Adrenal gland (tissue), 5 donors: ENCODE measurements at regions not wholly inside any gene's neighbourhood (a gene's known extent, or its start where the extent isn't known, plus 50 kb on each side); places are given as distances from the start of the nearest gene placed in this dataset.

Source experiments
- POLR2A ChIP-seq, 2 donors: fragments of 450-650 bp; IDR thresholded peaks; one replicate each; pipeline ENCODE4 v1.6.1; 2017; ENCODE audit warnings: antibody characterized with exemption in 2 of 2, mild to moderate bottlenecking in 2 of 2, moderate library complexity in 1 of 2
- TF ChIP-seq, protein P1 (sequence below), 6 experiments: fragments of 450-650 bp in 4 of 6; fragments of 200-600 bp in 2 of 6; sonication (generic) in 1 of 6; IDR thresholded peaks; 1 replicate in 5 of 6; 2 replicates in 1 of 6; pipeline versions ENCODE4 v1.5.1 to v1.8.0; 2016 to 2021; ENCODE audit warnings: antibody characterized with exemption in 6 of 6, mild to moderate bottlenecking in 2 of 6, moderate library complexity in 1 of 6
- donor health status: DM: no; HTN: no; CAD: no.

DNA sequence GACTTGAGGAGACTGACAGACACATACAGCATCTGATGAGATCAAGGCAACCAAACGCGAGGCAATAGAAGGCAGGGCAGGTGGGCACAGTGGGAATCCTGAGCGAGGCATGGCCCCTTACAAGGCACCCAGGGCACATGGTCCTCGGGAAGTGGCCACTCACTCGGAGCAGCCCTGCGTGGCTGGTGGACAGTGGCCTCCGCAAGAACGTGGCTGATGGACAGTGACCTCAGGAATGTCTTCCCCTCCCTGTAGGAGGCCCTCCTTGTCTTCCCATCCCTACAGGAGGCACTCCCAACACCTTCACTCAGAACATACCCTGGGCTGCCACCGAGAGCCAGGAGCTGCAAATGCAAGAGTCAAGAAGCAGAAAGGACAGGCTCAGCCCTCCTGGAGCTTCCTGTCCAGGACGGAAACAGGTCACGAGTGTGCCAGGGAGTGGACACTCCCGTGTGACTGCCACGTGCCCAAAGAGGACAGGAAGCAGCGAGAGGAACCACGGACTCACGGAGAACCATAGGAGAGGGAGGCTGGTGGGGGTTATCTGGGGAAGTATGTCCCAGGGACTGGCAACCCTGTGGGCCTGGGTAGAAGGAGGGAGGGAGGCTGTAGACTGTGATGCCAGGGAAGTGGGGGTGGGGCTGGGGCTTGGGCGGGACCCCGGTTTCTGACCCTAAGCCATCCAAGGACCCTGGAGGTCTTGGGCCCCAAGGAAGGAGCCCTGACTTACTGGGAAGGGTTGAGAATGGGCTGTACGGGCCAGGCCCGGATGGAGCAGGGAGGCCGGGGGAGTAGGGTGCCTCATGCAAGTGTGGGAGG lies 321.9 kb upstream of the IRX4 start:
- no peak for TF ChIP-seq POLR2A (IDR thresholded peaks at IDR 0.05)
- TF ChIP-seq, protein P1, sequence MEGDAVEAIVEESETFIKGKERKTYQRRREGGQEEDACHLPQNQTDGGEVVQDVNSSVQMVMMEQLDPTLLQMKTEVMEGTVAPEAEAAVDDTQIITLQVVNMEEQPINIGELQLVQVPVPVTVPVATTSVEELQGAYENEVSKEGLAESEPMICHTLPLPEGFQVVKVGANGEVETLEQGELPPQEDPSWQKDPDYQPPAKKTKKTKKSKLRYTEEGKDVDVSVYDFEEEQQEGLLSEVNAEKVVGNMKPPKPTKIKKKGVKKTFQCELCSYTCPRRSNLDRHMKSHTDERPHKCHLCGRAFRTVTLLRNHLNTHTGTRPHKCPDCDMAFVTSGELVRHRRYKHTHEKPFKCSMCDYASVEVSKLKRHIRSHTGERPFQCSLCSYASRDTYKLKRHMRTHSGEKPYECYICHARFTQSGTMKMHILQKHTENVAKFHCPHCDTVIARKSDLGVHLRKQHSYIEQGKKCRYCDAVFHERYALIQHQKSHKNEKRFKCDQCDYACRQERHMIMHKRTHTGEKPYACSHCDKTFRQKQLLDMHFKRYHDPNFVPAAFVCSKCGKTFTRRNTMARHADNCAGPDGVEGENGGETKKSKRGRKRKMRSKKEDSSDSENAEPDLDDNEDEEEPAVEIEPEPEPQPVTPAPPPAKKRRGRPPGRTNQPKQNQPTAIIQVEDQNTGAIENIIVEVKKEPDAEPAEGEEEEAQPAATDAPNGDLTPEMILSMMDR (IDR thresholded peaks at IDR 0.05) = no peak
